ENCODE measurements at regions not wholly inside any gene's neighbourhood (a gene's known extent, or its start where the extent isn't known, plus 50 kb on each side); places are given as distances from the start of the nearest gene placed in this dataset.
"Not testable (repeated sequence)": the region's sequence is repeated elsewhere in the genome, so short reads cannot be mapped to it uniquely, and the experiment has no call there.

DNA sequence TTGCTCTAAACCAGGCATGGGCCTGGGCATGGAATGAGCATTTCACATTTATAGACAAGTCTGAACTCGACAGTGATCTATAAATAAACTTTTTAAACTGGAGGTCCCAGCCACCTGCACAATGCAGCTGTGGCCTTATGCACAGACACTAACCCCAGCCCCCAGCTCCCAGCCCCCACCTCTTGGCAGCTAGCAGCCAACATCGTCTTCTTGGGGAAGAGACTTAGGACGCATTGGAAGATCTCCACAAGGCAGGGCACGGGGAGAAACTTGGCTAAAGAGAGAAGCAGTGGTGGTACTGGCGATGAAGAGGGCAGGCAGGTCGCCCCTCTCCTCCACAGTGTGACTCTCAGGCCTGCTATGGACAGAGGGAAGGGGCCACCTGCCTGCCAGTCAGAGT, 213.2 kb downstream of the ANAPC1 start:
- peaks cover 8% of the 10 kb centered on the region for H3K4me1 Mint-ChIP-seq (ENCODE audit: low read depth)
- no peaks in the 10 kb centered on the region for H3K27me3 Mint-ChIP-seq (ENCODE audit: low read depth)
- no peak overlapping the region for H3K4me3 Mint-ChIP-seq (ENCODE audit: unreplicated experiment)
- TF ChIP-seq, protein P1, sequence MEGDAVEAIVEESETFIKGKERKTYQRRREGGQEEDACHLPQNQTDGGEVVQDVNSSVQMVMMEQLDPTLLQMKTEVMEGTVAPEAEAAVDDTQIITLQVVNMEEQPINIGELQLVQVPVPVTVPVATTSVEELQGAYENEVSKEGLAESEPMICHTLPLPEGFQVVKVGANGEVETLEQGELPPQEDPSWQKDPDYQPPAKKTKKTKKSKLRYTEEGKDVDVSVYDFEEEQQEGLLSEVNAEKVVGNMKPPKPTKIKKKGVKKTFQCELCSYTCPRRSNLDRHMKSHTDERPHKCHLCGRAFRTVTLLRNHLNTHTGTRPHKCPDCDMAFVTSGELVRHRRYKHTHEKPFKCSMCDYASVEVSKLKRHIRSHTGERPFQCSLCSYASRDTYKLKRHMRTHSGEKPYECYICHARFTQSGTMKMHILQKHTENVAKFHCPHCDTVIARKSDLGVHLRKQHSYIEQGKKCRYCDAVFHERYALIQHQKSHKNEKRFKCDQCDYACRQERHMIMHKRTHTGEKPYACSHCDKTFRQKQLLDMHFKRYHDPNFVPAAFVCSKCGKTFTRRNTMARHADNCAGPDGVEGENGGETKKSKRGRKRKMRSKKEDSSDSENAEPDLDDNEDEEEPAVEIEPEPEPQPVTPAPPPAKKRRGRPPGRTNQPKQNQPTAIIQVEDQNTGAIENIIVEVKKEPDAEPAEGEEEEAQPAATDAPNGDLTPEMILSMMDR (IDR thresholded peaks at IDR 0.05), result no peak
- DNase-seq (ENCODE audit: low spot score), result no peak
- H3K36me3 Mint-ChIP-seq (ENCODE audit: low read depth), result no peaks in the 10 kb centered on the region
- H3K27ac Mint-ChIP-seq (ENCODE audit: unreplicated experiment), result no peak overlapping the region
- H3K9me3 Mint-ChIP-seq (ENCODE audit: low read depth), result no peaks in the 10 kb centered on the region

DNA sequence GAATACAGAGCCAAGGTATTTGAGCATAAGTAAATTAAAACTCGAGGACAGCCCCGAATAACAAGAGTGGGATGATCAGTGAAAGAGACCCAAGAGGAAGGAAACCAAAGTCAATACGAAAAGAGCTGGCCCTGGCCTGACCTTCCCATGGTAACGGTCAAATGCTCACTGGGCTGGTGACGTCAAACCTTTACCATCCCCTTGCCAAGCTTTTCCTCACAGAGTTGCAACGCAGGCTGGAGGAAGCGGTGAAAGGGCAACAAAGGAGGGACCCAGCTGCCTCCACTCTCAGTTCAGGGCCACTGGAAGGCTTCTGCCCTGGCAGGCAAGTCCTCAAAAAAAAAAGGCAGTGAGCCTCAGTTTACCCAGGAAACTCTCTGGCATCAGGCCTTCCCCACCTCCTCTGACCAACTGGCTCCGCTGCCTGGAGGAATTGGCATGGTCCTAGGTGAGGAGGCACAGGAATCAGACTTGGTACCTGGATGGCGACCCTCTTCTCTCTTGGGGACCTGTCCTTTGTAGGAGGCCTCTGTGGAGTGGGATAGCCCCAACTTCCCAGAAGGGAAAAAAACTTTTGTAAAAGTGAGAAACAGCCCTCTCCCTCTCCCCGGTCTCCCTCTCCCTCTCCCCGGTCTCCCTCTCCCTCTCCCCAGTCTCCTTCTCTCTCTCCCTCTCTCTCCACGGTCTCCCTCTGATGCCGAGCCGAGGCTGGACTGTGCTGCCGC, 212.4 kb downstream of the ANAPC1 start:
- H3K27ac Mint-ChIP-seq (ENCODE audit: unreplicated experiment), result no peak overlapping the region
- TF ChIP-seq, protein P1 (IDR thresholded peaks at IDR 0.05), result no peak
- no peak overlapping the region for H3K4me3 Mint-ChIP-seq (ENCODE audit: unreplicated experiment)
- DNase-seq (ENCODE audit: low spot score), result no peak
- no peaks in the 10 kb centered on the region for H3K9me3 Mint-ChIP-seq (ENCODE audit: low read depth)
- H3K27me3 Mint-ChIP-seq (ENCODE audit: low read depth), result no peaks in the 10 kb centered on the region
- H3K36me3 Mint-ChIP-seq (ENCODE audit: low read depth), result no peaks in the 10 kb centered on the region
- peaks cover 8% of the 10 kb centered on the region for H3K4me1 Mint-ChIP-seq (ENCODE audit: low read depth)

DNA sequence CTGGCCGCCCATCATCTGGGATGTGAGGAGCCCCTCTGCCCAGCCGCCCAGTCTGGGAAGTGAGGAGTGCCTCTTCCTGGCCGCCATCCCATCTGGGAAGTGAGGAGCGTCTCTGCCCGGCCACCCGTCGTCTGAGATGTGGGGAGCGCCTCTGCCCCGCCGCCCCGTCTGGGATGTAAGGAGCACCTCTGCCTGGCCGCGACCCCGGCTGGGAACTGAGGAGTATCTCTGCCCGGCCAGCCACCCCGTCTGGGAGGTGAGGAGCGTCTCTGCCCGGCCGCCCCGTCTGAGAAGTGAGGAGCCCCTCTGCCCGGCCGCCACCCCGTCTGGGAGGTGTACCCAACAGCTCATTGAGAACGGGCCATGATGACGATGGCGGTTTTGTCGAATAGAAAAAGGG, 211.4 kb downstream of the ANAPC1 start:
- not testable (repeated sequence) for H3K4me3 Mint-ChIP-seq (ENCODE audit: unreplicated experiment); H3K9me3 Mint-ChIP-seq (ENCODE audit: low read depth); H3K36me3 Mint-ChIP-seq (ENCODE audit: low read depth); H3K27me3 Mint-ChIP-seq (ENCODE audit: low read depth); H3K27ac Mint-ChIP-seq (ENCODE audit: unreplicated experiment); DNase-seq (ENCODE audit: low spot score); H3K4me1 Mint-ChIP-seq (ENCODE audit: low read depth)

DNA sequence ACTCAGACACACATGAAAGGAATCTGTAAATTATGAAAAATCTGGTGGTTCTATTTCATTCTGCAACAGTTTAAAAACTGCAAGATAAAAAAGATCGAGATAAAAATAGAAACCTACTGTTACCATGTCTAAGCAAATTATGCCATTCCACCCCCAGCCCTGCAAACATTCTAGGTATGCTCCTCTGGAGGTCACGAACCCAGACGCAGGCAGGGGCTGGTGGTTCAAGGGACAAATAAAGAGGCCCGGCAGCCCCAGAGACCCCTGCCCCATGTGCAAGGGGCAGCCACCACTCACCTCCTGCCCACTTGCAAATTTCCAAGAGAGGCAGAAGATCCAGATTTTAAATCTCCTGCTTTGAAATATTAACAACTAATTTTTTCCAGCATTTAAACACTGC, 210.5 kb downstream of the ANAPC1 start:
- no peak for DNase-seq (ENCODE audit: low spot score)
- Mint-ChIP-seq H3K4me1 (ENCODE audit: low read depth) (peaks cover 16% of the 10 kb centered on the region), H3K9me3 (ENCODE audit: low read depth) (no peaks in the 10 kb centered on the region), H3K27me3 (ENCODE audit: low read depth) (no peaks in the 10 kb centered on the region), H3K36me3 (ENCODE audit: low read depth) (no peaks in the 10 kb centered on the region), H3K27ac (ENCODE audit: unreplicated experiment) (no peak overlapping the region), H3K4me3 (ENCODE audit: unreplicated experiment) (no peak overlapping the region)
- TF ChIP-seq, protein P1 (IDR thresholded peaks at IDR 0.05), result no peak

DNA sequence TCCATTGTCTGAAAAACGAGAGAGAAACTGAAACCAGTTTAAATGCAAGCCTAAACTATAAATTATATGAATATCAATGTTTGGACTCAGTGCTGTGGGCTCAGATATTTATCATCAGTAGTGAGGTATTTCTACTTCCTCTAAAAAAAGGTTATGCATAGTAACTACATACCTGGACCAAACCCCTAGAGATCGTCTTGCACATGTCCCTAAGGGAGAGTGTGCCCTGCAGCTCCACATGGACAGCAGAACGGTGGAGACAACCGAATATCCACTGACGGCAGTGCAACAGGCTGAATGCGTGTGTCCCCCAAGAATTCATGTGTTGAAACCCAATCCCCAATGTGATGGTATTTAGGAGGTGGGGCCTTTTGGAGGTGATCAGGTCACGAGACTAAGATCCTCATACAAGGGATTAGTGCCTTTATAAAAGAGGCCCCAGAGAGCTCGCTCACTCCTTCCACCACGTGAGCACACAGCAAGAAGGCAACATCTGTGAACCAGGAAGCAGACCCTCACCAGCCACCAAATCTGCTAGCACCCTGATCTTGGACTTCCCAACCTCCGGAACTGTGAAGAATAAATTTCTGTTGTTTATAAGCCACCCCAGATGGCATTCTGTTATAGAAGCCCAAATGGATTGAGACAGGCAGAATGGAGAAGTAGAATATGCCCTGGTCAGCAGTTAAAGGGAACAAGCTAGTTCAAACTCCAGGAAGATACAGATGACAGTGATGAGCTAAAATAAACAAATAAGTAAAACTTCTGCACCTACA, 208.4 kb downstream of the ANAPC1 start:
- H3K27me3 Mint-ChIP-seq (ENCODE audit: low read depth), result no peaks in the 10 kb centered on the region
- TF ChIP-seq, protein P1 (IDR thresholded peaks at IDR 0.05), result no peak
- no peak for DNase-seq (ENCODE audit: low spot score)
- H3K9me3 Mint-ChIP-seq (ENCODE audit: low read depth), result no peaks in the 10 kb centered on the region
- no peak overlapping the region for H3K27ac Mint-ChIP-seq (ENCODE audit: unreplicated experiment)
- H3K4me3 Mint-ChIP-seq (ENCODE audit: unreplicated experiment), result no peak overlapping the region
- no peaks in the 10 kb centered on the region for H3K36me3 Mint-ChIP-seq (ENCODE audit: low read depth)
- peaks cover 22% of the 10 kb centered on the region for H3K4me1 Mint-ChIP-seq (ENCODE audit: low read depth)

Data from chondrocyte (in vitro differentiated cells).